ENCODE measurements at regions not wholly inside any gene's neighbourhood (a gene's known extent, or its start where the extent isn't known, plus 50 kb on each side); places are given as distances from the start of the nearest gene placed in this dataset.
"Not testable (repeated sequence)": the region's sequence is repeated elsewhere in the genome, so short reads cannot be mapped to it uniquely, and the experiment has no call there.

DNA sequence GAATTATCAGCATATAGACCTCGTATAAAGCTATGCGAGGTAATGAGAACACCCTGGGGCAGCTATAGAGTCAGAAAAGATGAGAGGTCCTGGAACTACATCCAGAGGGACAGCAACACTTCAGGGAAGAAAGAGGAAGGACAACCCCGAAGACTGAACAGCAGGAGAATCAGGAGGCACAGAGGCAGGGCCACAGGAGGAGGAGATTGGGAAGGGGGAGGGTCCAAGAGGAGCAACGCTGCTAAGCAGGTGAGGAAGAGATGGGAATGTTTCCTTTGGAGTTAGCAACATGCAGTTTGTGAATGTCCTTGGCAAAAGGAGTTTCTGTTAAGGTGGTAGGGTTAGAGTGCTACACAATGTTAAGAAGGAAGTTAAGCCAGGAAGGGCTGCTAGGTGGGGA, 79.5 kb upstream of the OLIG3 start:
- Histone ChIP-seq H3K36me3 (ENCODE audit: insufficient read depth, low read length) (no peaks in the 10 kb centered on the region), H2AFZ (ENCODE audit: low read length) (no peak overlapping the region), H3K27me3 (ENCODE audit: insufficient read depth, low read length) (no peaks in the 10 kb centered on the region), H3K79me2 (ENCODE audit: insufficient read depth, low read length) (no peaks in the 10 kb centered on the region), H3K9me2 (ENCODE audit: low read depth, low read length) (no peaks in the 10 kb centered on the region), H3K9me3 (ENCODE audit: low read length) (no peaks in the 10 kb centered on the region), H3K4me1 (ENCODE audit: insufficient read depth, low read length, severe bottlenecking) (no peaks in the 10 kb centered on the region), H3K4me2 (ENCODE audit: low read length) (no peak overlapping the region), H3K27ac (ENCODE audit: low read depth, low read length, poor library complexity, severe bottlenecking) (no peak overlapping the region), H3K9ac (ENCODE audit: low read length) (no peak overlapping the region), H4K20me1 (ENCODE audit: insufficient read depth, low read length) (no peaks in the 10 kb centered on the region), H3F3A (ENCODE audit: insufficient read depth, low read length) (no peaks in the 10 kb centered on the region), H3K4me3 (ENCODE audit: low read depth, low read length, poor library complexity, severe bottlenecking) (no peak overlapping the region)
- TF ChIP-seq, protein P1, sequence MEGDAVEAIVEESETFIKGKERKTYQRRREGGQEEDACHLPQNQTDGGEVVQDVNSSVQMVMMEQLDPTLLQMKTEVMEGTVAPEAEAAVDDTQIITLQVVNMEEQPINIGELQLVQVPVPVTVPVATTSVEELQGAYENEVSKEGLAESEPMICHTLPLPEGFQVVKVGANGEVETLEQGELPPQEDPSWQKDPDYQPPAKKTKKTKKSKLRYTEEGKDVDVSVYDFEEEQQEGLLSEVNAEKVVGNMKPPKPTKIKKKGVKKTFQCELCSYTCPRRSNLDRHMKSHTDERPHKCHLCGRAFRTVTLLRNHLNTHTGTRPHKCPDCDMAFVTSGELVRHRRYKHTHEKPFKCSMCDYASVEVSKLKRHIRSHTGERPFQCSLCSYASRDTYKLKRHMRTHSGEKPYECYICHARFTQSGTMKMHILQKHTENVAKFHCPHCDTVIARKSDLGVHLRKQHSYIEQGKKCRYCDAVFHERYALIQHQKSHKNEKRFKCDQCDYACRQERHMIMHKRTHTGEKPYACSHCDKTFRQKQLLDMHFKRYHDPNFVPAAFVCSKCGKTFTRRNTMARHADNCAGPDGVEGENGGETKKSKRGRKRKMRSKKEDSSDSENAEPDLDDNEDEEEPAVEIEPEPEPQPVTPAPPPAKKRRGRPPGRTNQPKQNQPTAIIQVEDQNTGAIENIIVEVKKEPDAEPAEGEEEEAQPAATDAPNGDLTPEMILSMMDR (IDR thresholded peaks at IDR 0.05; ENCODE audit: low read length): no peak
- no peak for TF ChIP-seq EZH2 (IDR thresholded peaks at IDR 0.05; ENCODE audit: borderline replicate concordance, low read length)

DNA sequence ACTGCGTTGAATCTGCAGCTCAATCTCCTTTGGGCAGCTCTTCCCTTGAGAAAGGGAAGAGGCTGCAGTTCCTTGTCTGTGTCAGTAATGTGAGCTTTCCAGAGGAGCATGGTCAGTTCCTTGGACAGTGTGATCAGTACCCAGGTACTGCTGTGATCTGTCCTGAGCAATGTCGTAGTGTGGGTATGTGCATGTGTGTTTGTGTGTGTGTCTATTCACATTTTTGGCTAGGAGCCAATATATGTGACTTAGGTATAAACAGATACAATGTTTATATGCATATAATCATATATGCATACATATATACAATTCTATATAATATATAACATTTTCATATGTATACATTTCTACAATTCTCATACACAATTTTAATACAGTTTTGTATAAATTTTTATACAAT, 85.4 kb upstream of the OLIG3 start:
- Histone ChIP-seq H4K20me1 (ENCODE audit: insufficient read depth, low read length) (no peaks in the 10 kb centered on the region), H3K27ac (ENCODE audit: low read depth, low read length, poor library complexity, severe bottlenecking) (no peak overlapping the region), H3F3A (ENCODE audit: insufficient read depth, low read length) (no peaks in the 10 kb centered on the region), H3K9me2 (ENCODE audit: low read depth, low read length) (no peaks in the 10 kb centered on the region), H3K27me3 (ENCODE audit: insufficient read depth, low read length) (no peaks in the 10 kb centered on the region), H3K9me3 (ENCODE audit: low read length) (no peaks in the 10 kb centered on the region), H3K79me2 (ENCODE audit: insufficient read depth, low read length) (no peaks in the 10 kb centered on the region), H3K4me1 (ENCODE audit: insufficient read depth, low read length, severe bottlenecking) (no peaks in the 10 kb centered on the region), H2AFZ (ENCODE audit: low read length) (no peak overlapping the region), H3K4me3 (ENCODE audit: low read depth, low read length, poor library complexity, severe bottlenecking) (no peak overlapping the region), H3K36me3 (ENCODE audit: insufficient read depth, low read length) (no peaks in the 10 kb centered on the region), H3K9ac (ENCODE audit: low read length) (no peak overlapping the region), H3K4me2 (ENCODE audit: low read length) (no peak overlapping the region)
- TF ChIP-seq, protein P1 (IDR thresholded peaks at IDR 0.05; ENCODE audit: low read length): no peak
- TF ChIP-seq EZH2 (IDR thresholded peaks at IDR 0.05; ENCODE audit: borderline replicate concordance, low read length): no peak

DNA sequence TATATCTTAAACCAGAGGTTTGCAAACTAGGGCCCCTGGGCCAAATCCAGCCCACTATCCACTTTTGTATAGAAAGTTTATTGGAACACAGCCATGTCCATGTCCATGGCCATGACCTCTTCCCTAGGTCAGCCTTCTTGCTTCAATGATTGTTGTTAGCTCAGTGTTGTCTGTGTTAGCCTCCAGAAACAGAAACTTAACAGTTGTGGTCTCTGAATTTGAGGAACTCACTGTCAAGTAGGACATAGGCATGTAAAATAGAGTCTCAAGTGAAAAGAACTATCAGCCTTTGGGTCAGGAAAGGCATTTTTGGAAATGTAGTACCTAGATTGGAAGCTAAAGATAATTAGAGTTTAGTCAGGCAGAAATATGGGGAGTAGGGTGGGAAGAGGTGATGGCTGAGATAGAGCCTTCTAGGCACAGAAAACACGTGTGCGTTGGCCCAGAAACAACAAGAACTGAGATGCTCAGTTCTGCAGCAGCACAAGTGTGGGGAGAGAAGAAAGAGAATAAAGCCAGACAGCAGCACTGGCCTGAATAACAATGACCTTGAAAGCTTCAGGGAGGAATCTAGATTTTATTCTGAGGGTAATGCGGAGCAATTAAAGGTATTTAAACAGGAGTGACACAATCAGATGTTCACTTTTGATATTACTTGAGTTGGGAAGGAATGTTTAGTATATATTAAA, 87.0 kb upstream of the OLIG3 start:
- H3K79me2 ChIP-seq (ENCODE audit: insufficient read depth, low read length): no peaks in the 10 kb centered on the region
- H3K27me3 ChIP-seq (ENCODE audit: insufficient read depth, low read length): no peaks in the 10 kb centered on the region
- H3K36me3 ChIP-seq (ENCODE audit: insufficient read depth, low read length): no peaks in the 10 kb centered on the region
- H3F3A ChIP-seq (ENCODE audit: insufficient read depth, low read length): no peaks in the 10 kb centered on the region
- H3K9ac ChIP-seq (ENCODE audit: low read length): no peak overlapping the region
- H3K4me2 ChIP-seq (ENCODE audit: low read length): no peak overlapping the region
- no peaks in the 10 kb centered on the region for H3K9me2 ChIP-seq (ENCODE audit: low read depth, low read length)
- no peaks in the 10 kb centered on the region for H3K4me1 ChIP-seq (ENCODE audit: insufficient read depth, low read length, severe bottlenecking)
- H3K4me3 ChIP-seq (ENCODE audit: low read depth, low read length, poor library complexity, severe bottlenecking): no peak overlapping the region
- H3K9me3 ChIP-seq (ENCODE audit: low read length): no peaks in the 10 kb centered on the region
- TF ChIP-seq EZH2 (IDR thresholded peaks at IDR 0.05; ENCODE audit: borderline replicate concordance, low read length): no peak
- TF ChIP-seq, protein P1 (IDR thresholded peaks at IDR 0.05; ENCODE audit: low read length): no peak
- no peaks in the 10 kb centered on the region for H4K20me1 ChIP-seq (ENCODE audit: insufficient read depth, low read length)
- H2AFZ ChIP-seq (ENCODE audit: low read length): no peak overlapping the region
- H3K27ac ChIP-seq (ENCODE audit: low read depth, low read length, poor library complexity, severe bottlenecking): no peak overlapping the region

DNA sequence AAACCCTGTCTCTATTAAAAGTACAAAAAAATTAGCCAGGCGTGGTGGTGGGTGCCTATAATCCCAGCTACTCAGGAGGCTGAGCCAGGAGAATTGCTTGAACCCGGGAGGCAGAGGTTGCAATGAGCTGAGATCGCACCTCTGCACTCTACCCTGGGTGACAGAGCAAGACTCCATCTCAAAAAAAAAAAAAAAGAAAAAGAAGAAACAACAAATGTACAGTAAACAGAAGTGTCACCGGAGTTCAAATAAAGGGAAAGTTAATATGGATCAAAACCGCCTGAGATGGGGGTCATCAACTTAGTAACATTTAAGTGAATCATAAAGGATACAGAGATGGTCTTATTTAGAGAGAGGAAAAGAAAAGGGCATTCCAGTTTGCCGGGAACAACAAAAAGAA, 89.3 kb upstream of the OLIG3 start:
- H3K79me2 ChIP-seq (ENCODE audit: insufficient read depth, low read length); H2AFZ ChIP-seq (ENCODE audit: low read length); H3K4me1 ChIP-seq (ENCODE audit: insufficient read depth, low read length, severe bottlenecking): not testable (repeated sequence)

More for the DNA sequence above, 89.3 kb upstream of the OLIG3 start:
- H3K4me3 ChIP-seq (ENCODE audit: low read depth, low read length, poor library complexity, severe bottlenecking); H3K27ac ChIP-seq (ENCODE audit: low read depth, low read length, poor library complexity, severe bottlenecking); H3K9ac ChIP-seq (ENCODE audit: low read length); H3K36me3 ChIP-seq (ENCODE audit: insufficient read depth, low read length); H3F3A ChIP-seq (ENCODE audit: insufficient read depth, low read length); H4K20me1 ChIP-seq (ENCODE audit: insufficient read depth, low read length); H3K27me3 ChIP-seq (ENCODE audit: insufficient read depth, low read length); H3K4me2 ChIP-seq (ENCODE audit: low read length); H3K9me2 ChIP-seq (ENCODE audit: low read depth, low read length); H3K9me3 ChIP-seq (ENCODE audit: low read length): not testable (repeated sequence)

All from OCI-LY1 (cell line).